ENCODE measurements at regions not wholly inside any gene's neighbourhood (a gene's known extent, or its start where the extent isn't known, plus 50 kb on each side); places are given as distances from the start of the nearest gene placed in this dataset.

GRCh38 chr16:21517263-21517662 is 82.1 kb upstream of the METTL9 start (continued):
- TF ChIP-seq BHLHE40 (IDR thresholded peaks at IDR 0.05; ENCODE audit: borderline replicate concordance in 1 of 2, low read depth in 2 of 2, low read length in 1 of 2): peak in 1 of 2 experiments; percentile 35; a peak in 1 of 4 replicates
- TF ChIP-seq YY1 (IDR thresholded peaks at IDR 0.05; ENCODE audit: low read depth, low read length): peak; percentile 40; the same call in 1 of the 2 replicates
- TF ChIP-seq SKIL (IDR thresholded peaks at IDR 0.05; ENCODE audit: low read depth, poor library complexity, severe bottlenecking): peak; percentile 48
- TF ChIP-seq, protein P1, sequence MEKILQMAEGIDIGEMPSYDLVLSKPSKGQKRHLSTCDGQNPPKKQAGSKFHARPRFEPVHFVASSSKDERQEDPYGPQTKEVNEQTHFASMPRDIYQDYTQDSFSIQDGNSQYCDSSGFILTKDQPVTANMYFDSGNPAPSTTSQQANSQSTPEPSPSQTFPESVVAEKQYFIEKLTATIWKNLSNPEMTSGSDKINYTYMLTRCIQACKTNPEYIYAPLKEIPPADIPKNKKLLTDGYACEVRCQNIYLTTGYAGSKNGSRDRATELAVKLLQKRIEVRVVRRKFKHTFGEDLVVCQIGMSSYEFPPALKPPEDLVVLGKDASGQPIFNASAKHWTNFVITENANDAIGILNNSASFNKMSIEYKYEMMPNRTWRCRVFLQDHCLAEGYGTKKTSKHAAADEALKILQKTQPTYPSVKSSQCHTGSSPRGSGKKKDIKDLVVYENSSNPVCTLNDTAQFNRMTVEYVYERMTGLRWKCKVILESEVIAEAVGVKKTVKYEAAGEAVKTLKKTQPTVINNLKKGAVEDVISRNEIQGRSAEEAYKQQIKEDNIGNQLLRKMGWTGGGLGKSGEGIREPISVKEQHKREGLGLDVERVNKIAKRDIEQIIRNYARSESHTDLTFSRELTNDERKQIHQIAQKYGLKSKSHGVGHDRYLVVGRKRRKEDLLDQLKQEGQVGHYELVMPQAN (conservative IDR thresholded peaks at IDR 0.05): peak; percentile 44; the same call in 1 of the 2 replicates
- TF ChIP-seq SMAD1 (IDR thresholded peaks at IDR 0.05; ENCODE audit: low read depth, partially characterized antibody): peak; percentile 52
- peak; percentile 91 for TF ChIP-seq RELB (IDR thresholded peaks at IDR 0.05; ENCODE audit: low read depth)
- TF ChIP-seq, protein P2, sequence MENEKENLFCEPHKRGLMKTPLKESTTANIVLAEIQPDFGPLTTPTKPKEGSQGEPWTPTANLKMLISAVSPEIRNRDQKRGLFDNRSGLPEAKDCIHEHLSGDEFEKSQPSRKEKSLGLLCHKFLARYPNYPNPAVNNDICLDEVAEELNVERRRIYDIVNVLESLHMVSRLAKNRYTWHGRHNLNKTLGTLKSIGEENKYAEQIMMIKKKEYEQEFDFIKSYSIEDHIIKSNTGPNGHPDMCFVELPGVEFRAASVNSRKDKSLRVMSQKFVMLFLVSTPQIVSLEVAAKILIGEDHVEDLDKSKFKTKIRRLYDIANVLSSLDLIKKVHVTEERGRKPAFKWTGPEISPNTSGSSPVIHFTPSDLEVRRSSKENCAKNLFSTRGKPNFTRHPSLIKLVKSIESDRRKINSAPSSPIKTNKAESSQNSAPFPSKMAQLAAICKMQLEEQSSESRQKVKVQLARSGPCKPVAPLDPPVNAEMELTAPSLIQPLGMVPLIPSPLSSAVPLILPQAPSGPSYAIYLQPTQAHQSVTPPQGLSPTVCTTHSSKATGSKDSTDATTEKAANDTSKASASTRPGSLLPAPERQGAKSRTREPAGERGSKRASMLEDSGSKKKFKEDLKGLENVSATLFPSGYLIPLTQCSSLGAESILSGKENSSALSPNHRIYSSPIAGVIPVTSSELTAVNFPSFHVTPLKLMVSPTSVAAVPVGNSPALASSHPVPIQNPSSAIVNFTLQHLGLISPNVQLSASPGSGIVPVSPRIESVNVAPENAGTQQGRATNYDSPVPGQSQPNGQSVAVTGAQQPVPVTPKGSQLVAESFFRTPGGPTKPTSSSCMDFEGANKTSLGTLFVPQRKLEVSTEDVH (IDR thresholded peaks at IDR 0.05; ENCODE audit: low read depth, partially characterized antibody): peak; percentile 76
- TF ChIP-seq IKZF2 (IDR thresholded peaks at IDR 0.05): peak; percentile 68 to 69
- peak; percentile 96 for TF ChIP-seq PAX5 (IDR thresholded peaks at IDR 0.05; ENCODE audit: borderline replicate concordance, low read depth, low read length)
- TF ChIP-seq RELA (IDR thresholded peaks at IDR 0.05; ENCODE audit: borderline replicate concordance, partially characterized antibody): peak; percentile 68
- peak; percentile 99 for TF ChIP-seq HDGF (IDR thresholded peaks at IDR 0.05)
- TF ChIP-seq, protein P3, sequence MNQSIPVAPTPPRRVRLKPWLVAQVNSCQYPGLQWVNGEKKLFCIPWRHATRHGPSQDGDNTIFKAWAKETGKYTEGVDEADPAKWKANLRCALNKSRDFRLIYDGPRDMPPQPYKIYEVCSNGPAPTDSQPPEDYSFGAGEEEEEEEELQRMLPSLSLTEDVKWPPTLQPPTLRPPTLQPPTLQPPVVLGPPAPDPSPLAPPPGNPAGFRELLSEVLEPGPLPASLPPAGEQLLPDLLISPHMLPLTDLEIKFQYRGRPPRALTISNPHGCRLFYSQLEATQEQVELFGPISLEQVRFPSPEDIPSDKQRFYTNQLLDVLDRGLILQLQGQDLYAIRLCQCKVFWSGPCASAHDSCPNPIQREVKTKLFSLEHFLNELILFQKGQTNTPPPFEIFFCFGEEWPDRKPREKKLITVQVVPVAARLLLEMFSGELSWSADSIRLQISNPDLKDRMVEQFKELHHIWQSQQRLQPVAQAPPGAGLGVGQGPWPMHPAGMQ (IDR thresholded peaks at IDR 0.05; ENCODE audit: borderline replicate concordance): 0 out of 2 replicates have a peak, but pooled peaks have one; percentile 13

Data from GM12878 (cell line).